ENCODE measurements at regions not wholly inside any gene's neighbourhood (a gene's known extent, or its start where the extent isn't known, plus 50 kb on each side); places are given as distances from the start of the nearest gene placed in this dataset.
A peak's percentile ranks its signal among the peaks of the same experiment; 100 is the strongest.

DNA sequence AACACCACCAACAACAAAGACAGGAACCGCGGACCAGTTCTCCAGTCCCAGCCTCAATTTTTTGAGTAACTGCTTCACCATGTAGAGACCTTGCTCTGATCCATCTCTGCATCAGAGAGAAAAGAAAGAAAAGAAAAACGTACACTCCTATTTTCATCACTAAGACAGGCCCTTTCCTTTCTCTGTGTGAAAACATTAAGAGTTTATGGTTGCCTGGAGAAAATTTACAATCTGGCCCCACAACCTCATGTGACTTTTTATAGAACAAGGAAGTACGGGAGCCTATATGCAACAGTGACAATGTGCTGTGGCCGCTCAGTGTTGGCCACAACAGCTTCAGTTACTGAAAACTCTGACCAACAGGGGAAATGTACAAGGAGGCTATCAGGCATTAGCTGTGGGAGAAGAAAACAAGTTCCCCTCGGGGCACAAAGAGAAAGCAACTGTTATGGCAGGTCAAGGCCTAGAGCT is 272.9 kb upstream of the PTGER4 start:
- H3K4me1 Mint-ChIP-seq, result peaks cover 50 to 66% of the 10 kb centered on the region in 2 donors
- H3K27me3 Mint-ChIP-seq, result no peaks in the 10 kb centered on the region
- peak overlapping the region; percentile 99 for H3K27ac Mint-ChIP-seq
- peaks cover 7 to 9% of the 10 kb centered on the region in 2 donors for H3K36me3 Mint-ChIP-seq
- DNase-seq, result peak; percentile 23
- ATAC-seq (replicated peaks), result peak in 1 of 2 donors; percentile 40
- peak overlapping the region; percentile 57 to 61 for H3K4me3 Mint-ChIP-seq
- peaks cover 8 to 9% of the 10 kb centered on the region in 2 donors for H3K9me3 Mint-ChIP-seq

DNA sequence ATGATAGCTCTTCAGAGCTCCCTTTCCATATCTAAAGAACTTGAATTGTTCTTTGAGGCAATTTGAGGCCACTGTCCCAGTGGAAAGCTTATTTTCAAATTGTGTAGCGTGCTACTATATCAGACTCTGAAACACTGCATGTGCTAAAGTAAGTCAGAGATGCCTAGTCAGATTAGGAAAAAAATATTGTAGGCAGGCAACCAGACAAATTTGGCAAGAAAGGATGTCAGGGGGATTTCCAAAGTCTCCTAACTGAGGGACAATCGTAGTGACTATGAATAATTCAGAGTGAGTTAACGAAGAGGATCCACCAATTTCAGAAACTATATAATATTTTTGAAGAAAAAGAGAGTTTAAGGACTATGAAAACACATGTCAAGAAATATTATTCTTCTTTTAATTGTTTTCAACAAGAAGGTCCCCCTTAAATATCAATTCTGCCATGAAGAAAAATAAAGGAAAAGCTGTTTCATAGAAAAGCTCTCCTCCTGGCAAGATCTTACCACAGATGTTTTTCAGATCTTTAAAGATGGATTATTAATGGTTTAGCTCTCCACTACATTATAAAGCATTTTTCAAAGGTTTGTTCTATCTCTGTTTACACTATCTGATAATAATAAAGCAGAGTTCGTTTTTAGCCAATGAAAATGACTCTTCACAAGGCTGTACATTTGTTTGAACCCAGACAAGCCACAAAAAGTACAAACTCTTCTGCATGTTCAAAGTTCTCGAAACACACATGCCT is 273.5 kb upstream of the PTGER4 start:
- Mint-ChIP-seq H3K36me3 (peaks cover 7 to 9% of the 10 kb centered on the region in 2 donors), H3K27ac (peak overlapping the region; percentile 99), H3K4me1 (peaks cover 50 to 66% of the 10 kb centered on the region in 2 donors), H3K27me3 (no peaks in the 10 kb centered on the region), H3K9me3 (peaks cover 5 to 6% of the 10 kb centered on the region in 2 donors), H3K4me3 (peak overlapping the region; percentile 57 to 61)
- peak in 1 of 2 donors; percentile 10 for ATAC-seq (replicated peaks)
- peak; percentile 1 for DNase-seq

- peaks cover 41 to 59% of the 10 kb centered on the region in 2 donors for H3K4me1 Mint-ChIP-seq
- no peaks in the 10 kb centered on the region for H3K27me3 Mint-ChIP-seq
- H3K36me3 Mint-ChIP-seq, result peaks cover 7 to 9% of the 10 kb centered on the region in 2 donors
- DNase-seq (no peak), ATAC-seq (replicated peaks) (no peak)
- peaks cover 4 to 6% of the 10 kb centered on the region in 2 donors for H3K9me3 Mint-ChIP-seq
- H3K27ac Mint-ChIP-seq, result peak overlapping the region; percentile 20
- H3K4me3 Mint-ChIP-seq, result no peak overlapping the region
Observed at GRCh38 chr5:40405230-40405629, 274.5 kb upstream of the PTGER4 start.

DNA sequence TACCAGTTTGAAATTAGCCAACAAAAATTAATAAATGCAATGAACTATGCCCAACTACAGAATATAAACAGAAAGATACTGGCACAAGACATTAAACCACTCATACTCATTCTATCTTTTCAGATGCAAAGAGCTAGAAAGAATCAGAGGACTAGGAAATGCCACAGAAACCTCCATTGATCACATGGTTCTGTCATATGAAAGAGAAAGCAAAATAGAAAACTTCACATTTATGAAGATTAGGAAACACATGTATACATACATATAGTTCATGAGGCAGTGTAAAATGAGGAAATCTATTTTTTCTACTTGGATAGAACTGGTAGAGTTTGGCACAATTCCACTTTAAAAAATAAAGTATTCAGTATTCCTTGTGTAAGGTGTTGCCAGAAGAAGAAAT is 275.1 kb upstream of the PTGER4 start:
- Mint-ChIP-seq H3K36me3 (peaks cover 7 to 9% of the 10 kb centered on the region in 2 donors), H3K4me3 (no peak overlapping the region), H3K4me1 (peaks cover 38 to 53% of the 10 kb centered on the region in 2 donors), H3K27ac (peak overlapping the region; percentile 56), H3K27me3 (no peaks in the 10 kb centered on the region), H3K9me3 (peaks cover 4 to 6% of the 10 kb centered on the region in 2 donors)
- DNase-seq (no peak), ATAC-seq (replicated peaks) (peak; percentile 37 to 51)

DNA sequence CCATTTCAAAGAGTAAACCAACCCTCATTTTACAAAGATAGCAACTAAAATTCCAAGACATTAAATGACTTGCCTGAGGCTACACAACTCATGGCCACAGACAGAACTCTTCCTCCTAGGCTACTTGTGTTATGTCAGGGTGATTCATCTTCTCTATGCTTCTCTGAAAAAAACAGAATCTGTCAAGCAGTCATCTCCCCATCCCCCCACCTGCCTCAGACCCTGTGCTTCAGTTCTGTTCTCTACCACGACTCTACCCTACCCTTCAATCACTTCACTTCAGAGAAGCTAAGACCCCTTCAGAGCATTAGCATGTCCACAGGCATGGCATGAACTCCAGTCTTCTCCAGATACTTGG is 277.7 kb upstream of the PTGER4 start:
- no peak overlapping the region for H3K4me3 Mint-ChIP-seq
- H3K27ac Mint-ChIP-seq, result peak overlapping the region; percentile 56
- H3K4me1 Mint-ChIP-seq, result peaks cover 32 to 52% of the 10 kb centered on the region in 2 donors
- peaks cover 4 to 6% of the 10 kb centered on the region in 2 donors for H3K9me3 Mint-ChIP-seq
- DNase-seq (no peak), ATAC-seq (replicated peaks) (peak; percentile 49 to 53)
- peaks cover 6 to 8% of the 10 kb centered on the region in 2 donors for H3K36me3 Mint-ChIP-seq
- no peaks in the 10 kb centered on the region for H3K27me3 Mint-ChIP-seq

DNA sequence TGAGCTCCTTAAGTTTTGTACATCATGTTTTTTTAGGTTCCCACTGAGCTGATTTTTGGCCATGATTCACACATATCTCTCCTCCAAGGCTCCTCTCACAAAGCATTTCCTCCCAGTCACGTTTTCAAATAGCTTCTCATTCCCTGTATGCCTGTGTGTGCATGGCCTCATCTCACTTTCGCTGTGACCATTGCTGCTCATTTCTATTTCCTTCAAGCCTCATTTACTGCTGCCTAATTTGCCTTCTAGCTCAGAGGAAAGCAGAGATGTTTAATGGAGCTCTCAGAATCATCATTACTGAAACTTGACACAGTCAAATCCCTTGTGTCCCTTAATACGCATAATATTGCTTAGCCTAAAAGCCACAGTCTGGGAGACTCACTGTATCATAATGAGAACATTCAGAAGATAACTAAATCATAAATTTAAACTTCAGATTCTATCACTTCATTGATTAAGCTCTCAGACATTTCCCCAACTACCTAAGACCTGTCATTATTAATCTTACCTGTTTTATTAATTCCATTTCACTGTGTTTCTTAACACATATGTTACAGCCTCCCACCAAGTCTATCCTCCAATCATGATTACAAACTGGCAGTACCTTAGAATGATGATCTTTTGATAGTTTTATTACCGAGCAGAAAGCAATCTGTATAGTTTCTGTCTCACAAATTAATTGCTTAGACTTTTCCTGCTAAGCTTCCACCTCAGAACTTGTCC is 278.3 kb upstream of the PTGER4 start:
- H3K4me1 Mint-ChIP-seq, result peaks cover 26 to 52% of the 10 kb centered on the region in 2 donors
- no peak for DNase-seq
- peaks cover 2 to 5% of the 10 kb centered on the region in 2 donors for H3K36me3 Mint-ChIP-seq
- no peaks in the 10 kb centered on the region for H3K27me3 Mint-ChIP-seq
- ATAC-seq (replicated peaks), result peak; percentile 28 to 56
- H3K4me3 Mint-ChIP-seq, result no peak overlapping the region
- H3K27ac Mint-ChIP-seq, result peak overlapping the region; percentile 56
- peaks cover 4% of the 10 kb centered on the region in 2 donors for H3K9me3 Mint-ChIP-seq

DNA sequence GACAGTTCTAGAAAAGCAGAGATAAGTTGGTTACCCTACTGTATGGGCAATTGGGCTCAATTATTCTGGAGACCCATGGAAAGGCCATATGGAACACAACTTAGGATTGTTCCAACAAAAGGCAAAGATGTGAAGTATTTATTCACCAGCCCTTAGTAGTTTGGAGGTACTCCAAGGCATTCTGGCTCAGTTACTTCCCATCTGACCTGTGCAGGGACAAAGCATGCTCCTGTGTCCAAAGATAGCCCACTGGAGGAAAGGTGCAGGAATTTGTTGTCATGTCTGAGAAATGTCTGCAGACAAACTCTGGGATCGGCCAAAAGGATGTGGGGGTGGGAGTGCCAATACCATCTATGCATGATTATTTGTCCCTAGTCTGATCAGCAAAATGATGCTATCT is 279.5 kb upstream of the PTGER4 start:
- DNase-seq (no peak), ATAC-seq (replicated peaks) (no peak)
- no peak overlapping the region for H3K4me3 Mint-ChIP-seq
- H3K36me3 Mint-ChIP-seq, result peaks cover 2 to 5% of the 10 kb centered on the region in 2 donors
- H3K27me3 Mint-ChIP-seq, result no peaks in the 10 kb centered on the region
- no peak overlapping the region for H3K27ac Mint-ChIP-seq
- H3K9me3 Mint-ChIP-seq, result peaks cover 4% of the 10 kb centered on the region in 2 donors
- peaks cover 18 to 45% of the 10 kb centered on the region in 2 donors for H3K4me1 Mint-ChIP-seq

GRCh38 chr5:40399349-40399748 is 280.4 kb upstream of the PTGER4 start:
- H3K4me1 Mint-ChIP-seq, result peaks cover 14 to 38% of the 10 kb centered on the region in 2 donors
- peaks cover 2% of the 10 kb centered on the region in 2 donors for H3K36me3 Mint-ChIP-seq
- ATAC-seq (replicated peaks) (no peak), DNase-seq (no peak)
- peaks cover 4% of the 10 kb centered on the region in 2 donors for H3K9me3 Mint-ChIP-seq
- no peaks in the 10 kb centered on the region for H3K27me3 Mint-ChIP-seq
- no peak overlapping the region for H3K27ac Mint-ChIP-seq
- H3K4me3 Mint-ChIP-seq, result no peak overlapping the region

DNA sequence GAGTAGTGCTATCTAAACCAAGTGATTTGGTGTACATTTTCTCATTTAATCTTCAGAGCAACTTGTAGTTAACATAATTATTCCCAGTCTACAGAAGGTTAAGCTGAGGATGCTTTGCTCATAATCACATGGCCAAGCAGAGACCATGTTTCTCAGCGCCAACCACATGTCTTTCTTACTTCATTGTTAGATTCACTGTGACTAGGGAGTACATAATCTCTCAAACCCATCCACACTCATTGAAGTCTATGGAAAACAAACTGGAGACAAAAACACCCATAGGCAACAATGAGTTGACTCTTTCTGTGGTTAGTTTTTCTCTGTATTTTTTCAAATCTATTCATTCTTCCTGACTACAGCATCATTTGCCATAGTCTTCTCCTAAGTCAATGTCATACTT is 281.7 kb upstream of the PTGER4 start:
- Mint-ChIP-seq H3K4me3 (no peak overlapping the region), H3K9me3 (no peaks in the 10 kb centered on the region), H3K4me1 (peaks cover 10 to 28% of the 10 kb centered on the region in 2 donors), H3K36me3 (no peaks in the 10 kb centered on the region), H3K27ac (no peak overlapping the region), H3K27me3 (no peaks in the 10 kb centered on the region)
- no peak for ATAC-seq (replicated peaks)
- DNase-seq, result no peak

DNA sequence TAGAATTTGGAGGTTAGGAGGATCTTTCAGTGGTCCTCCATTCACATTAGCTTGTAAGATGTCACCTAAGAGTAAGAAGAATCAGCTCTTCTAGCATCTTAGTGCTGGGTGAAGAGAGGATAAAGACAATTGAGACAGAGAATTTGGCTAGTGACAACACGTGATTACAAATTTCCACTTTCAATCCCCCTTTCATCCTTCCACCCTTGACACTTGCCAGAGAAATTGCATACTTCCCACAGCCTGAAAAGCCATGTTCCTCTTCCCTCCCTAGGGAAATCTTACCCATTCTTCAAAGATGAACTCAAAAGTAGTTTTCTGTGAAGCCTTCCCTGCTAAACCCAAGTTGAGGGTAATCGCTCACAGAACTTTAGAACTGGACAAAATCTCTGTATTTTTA is 282.6 kb upstream of the PTGER4 start:
- H3K27me3 Mint-ChIP-seq, result no peaks in the 10 kb centered on the region
- no peaks in the 10 kb centered on the region for H3K36me3 Mint-ChIP-seq
- H3K4me3 Mint-ChIP-seq, result no peak overlapping the region
- no peak overlapping the region for H3K27ac Mint-ChIP-seq
- ATAC-seq (replicated peaks) (no peak), DNase-seq (no peak)
- peaks cover 8 to 26% of the 10 kb centered on the region in 2 donors for H3K4me1 Mint-ChIP-seq
- H3K9me3 Mint-ChIP-seq, result no peaks in the 10 kb centered on the region

GRCh38 chr5:40396317-40396716 is 283.4 kb upstream of the PTGER4 start:
- H3K27ac Mint-ChIP-seq, result no peak overlapping the region

GRCh38 chr5:40395251-40395650 is 284.5 kb upstream of the PTGER4 start:
- ATAC-seq (replicated peaks) (no peak), DNase-seq (no peak)
- no peak overlapping the region for H3K27ac Mint-ChIP-seq
- peaks cover 0 to 14% of the 10 kb centered on the region in 2 donors for H3K4me1 Mint-ChIP-seq
- H3K4me3 Mint-ChIP-seq, result no peak overlapping the region
- H3K27me3 Mint-ChIP-seq, result no peaks in the 10 kb centered on the region
- H3K9me3 Mint-ChIP-seq, result no peaks in the 10 kb centered on the region
- H3K36me3 Mint-ChIP-seq, result no peaks in the 10 kb centered on the region

More at GRCh38 chr5:40396317-40396716, 283.4 kb upstream of the PTGER4 start:
- Mint-ChIP-seq H3K4me1 (peaks cover 2 to 18% of the 10 kb centered on the region in 2 donors), H3K27me3 (no peaks in the 10 kb centered on the region), H3K36me3 (no peaks in the 10 kb centered on the region), H3K9me3 (no peaks in the 10 kb centered on the region), H3K4me3 (no peak overlapping the region)
- ATAC-seq (replicated peaks), result peak; percentile 42 to 43
- DNase-seq, result no peak

GRCh38 chr5:40394698-40395097 is 285.0 kb upstream of the PTGER4 start:
- Mint-ChIP-seq H3K4me3 (no peak overlapping the region), H3K4me1 (peaks cover 0 to 19% of the 10 kb centered on the region in 2 donors), H3K9me3 (no peaks in the 10 kb centered on the region), H3K27ac (no peak overlapping the region), H3K27me3 (no peaks in the 10 kb centered on the region), H3K36me3 (no peaks in the 10 kb centered on the region)
- ATAC-seq (replicated peaks) (no peak), DNase-seq (no peak)

DNA sequence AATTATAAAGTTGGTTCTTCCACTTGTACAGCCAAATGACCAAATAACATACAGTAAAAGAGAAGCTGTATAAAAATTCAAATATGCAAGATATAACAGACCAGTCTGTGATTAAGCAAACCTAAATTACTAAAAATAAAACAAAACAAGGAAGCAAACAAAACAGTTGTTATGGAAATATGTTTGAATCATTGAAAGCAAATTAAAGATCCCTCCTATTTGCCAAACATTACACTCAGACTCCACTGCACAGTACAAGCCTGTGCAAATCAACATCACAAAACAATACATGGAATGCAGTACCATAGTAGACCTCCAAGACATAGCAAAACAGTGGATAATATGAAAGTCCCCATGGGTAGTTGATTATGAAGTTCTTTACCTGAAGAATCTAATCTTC is 288.1 kb upstream of the PTGER4 start:
- ATAC-seq (replicated peaks) (no peak), DNase-seq (no peak)
- Mint-ChIP-seq H3K9me3 (no peaks in the 10 kb centered on the region), H3K4me1 (peaks cover 11 to 38% of the 10 kb centered on the region in 2 donors), H3K27ac (no peak overlapping the region), H3K4me3 (no peak overlapping the region), H3K27me3 (no peaks in the 10 kb centered on the region), H3K36me3 (peaks cover 0 to 4% of the 10 kb centered on the region in 2 donors)

Data from stimulated activated naive B cell treated with anti-CD40 and anti-IgM and Interleukin-4, amounts not matched to agents 10 μg/mL and 1 μg/mL and 100 μg/mL, for 72 hours (primary cell).